CD4-positive, alpha-beta T cell treated with Interleukin-4 for 1 hour (primary cell): ENCODE measurements at regions not wholly inside any gene's neighbourhood (a gene's known extent, or its start where the extent isn't known, plus 50 kb on each side); places are given as distances from the start of the nearest gene placed in this dataset.
"Not testable (repeated sequence)": the region's sequence is repeated elsewhere in the genome, so short reads cannot be mapped to it uniquely, and the experiment has no call there.

Experiments used
- DNase-seq, 2 donors: peaks; one replicate each; pipeline ENCODE4 v3.0.0-alpha.2; 2020 to 2022

- no peak for DNase-seq
Observed at GRCh38 chr22:25397616-25398015, 166.9 kb upstream of the GRK3 start.

GRCh38 chr22:25398591-25399062 lies 165.8 kb upstream of the GRK3 start:
- DNase-seq = not testable (repeated sequence)

- no peak for DNase-seq
Observed at GRCh38 chr22:25399649-25400151, 164.8 kb upstream of the GRK3 start.

GRCh38 chr22:25402160-25402500 lies 162.3 kb upstream of the GRK3 start:
- DNase-seq = no peak

- DNase-seq = no peak
Observed at GRCh38 chr22:25402501-25403283, 161.8 kb upstream of the GRK3 start.

- no peak for DNase-seq
Observed at GRCh38 chr22:25403284-25403810, 161.1 kb upstream of the GRK3 start.

- DNase-seq = no peak
Observed at GRCh38 chr22:25403811-25404471, 160.5 kb upstream of the GRK3 start.

- no peak for DNase-seq
Observed at GRCh38 chr22:25404556-25404927, 159.9 kb upstream of the GRK3 start.

- DNase-seq = peak; percentile 68 to 70
Observed at GRCh38 chr22:25404928-25405816, 159.3 kb upstream of the GRK3 start.

GRCh38 chr22:25405841-25406509 lies 158.5 kb upstream of the GRK3 start:
- no peak for DNase-seq

- no peak for DNase-seq
Observed at GRCh38 chr22:25406510-25407210, 157.8 kb upstream of the GRK3 start.

GRCh38 chr22:25407226-25407858 lies 157.1 kb upstream of the GRK3 start:
- DNase-seq = no peak

GRCh38 chr22:25407859-25408229 lies 156.6 kb upstream of the GRK3 start:
- DNase-seq = no peak

- DNase-seq = no peak
Observed at GRCh38 chr22:25409240-25409639, 155.2 kb upstream of the GRK3 start.

- DNase-seq = no peak
Observed at GRCh38 chr22:25410849-25411248, 153.6 kb upstream of the GRK3 start.

GRCh38 chr22:25413620-25414019 lies 150.9 kb upstream of the GRK3 start:
- no peak for DNase-seq

- not testable (repeated sequence) for DNase-seq
Observed at GRCh38 chr22:25415731-25416130, 148.7 kb upstream of the GRK3 start.

- DNase-seq = not testable (repeated sequence)
Observed at GRCh38 chr22:25417826-25418225, 146.6 kb upstream of the GRK3 start.

GRCh38 chr22:25419247-25420113 lies 145.0 kb upstream of the GRK3 start:
- DNase-seq = peak in 1 of 2 donors; percentile 73

- not testable (repeated sequence) for DNase-seq
Observed at GRCh38 chr22:25420114-25420441, 144.4 kb upstream of the GRK3 start.
